SK-N-SH (cell line): ENCODE measurements at regions not wholly inside any gene's neighbourhood (a gene's known extent, or its start where the extent isn't known, plus 50 kb on each side); places are given as distances from the start of the nearest gene placed in this dataset.

Source experiments
- CTCF ChIA-PET: fragments of 300-600, 350-600 bp; formaldehyde crosslinking; extraction: SDS; loops from one replicate; lab custom pipeline; 2021; lab: Yijun Ruan, JAX
- POLR2A ChIA-PET: fragments of 350-600 bp; sonication (Branson Sonifier 250); formaldehyde crosslinking; extraction: SDS; loops from one replicate; lab custom pipeline; 2020; ENCODE audit warnings: antibody characterized with exemption, inconsistent platforms; lab: Yijun Ruan, JAX
- DNase-seq: peaks from one replicate; pipeline ENCODE4 v3.0.0; 2012
- H2AFZ ChIP-seq: fragments of 200-600 bp; sonication (generic); 2 replicates; pipeline ENCODE4 v1.8.1; 2016; ENCODE audit warnings: antibody characterized with exemption, mild to moderate bottlenecking, low read depth
- H3F3A ChIP-seq: fragments of 200-600 bp; sonication (generic); replicated peaks from 2 replicates; pipeline ENCODE3; 2016; ENCODE audit warnings: antibody characterized with exemption, mild to moderate bottlenecking; ENCODE audit not compliant: insufficient read depth
- H3K27ac ChIP-seq, 2 experiments: fragments of 200-500 bp in 1 of 2; fragments of 200-600 bp in 1 of 2; sonication (Bioruptor generic) in 1 of 2; sonication (generic), shearing (Covaris generic) in 1 of 2; 2 replicates each; pipeline versions ENCODE4 v1.5.1 to v1.6.1; 2014 to 2016; ENCODE audit warnings: low read depth in 2 of 2, inconsistent platforms in 1 of 2, low read length in 1 of 2, mild to moderate bottlenecking in 1 of 2, mixed read lengths in 1 of 2
- H3K27me3 ChIP-seq: fragments of 200-600 bp; sonication (generic), shearing (Covaris generic); 2 replicates; pipeline ENCODE4 v1.6.1; 2016; ENCODE audit warnings: mixed run types; ENCODE audit not compliant: insufficient read depth
- H3K36me3 ChIP-seq, 2 experiments: fragments of 200-500 bp in 1 of 2; fragments of 200-600 bp in 1 of 2; sonication (Bioruptor generic) in 1 of 2; sonication (generic) in 1 of 2; replicated peaks in 1 of 2; 2 replicates each; pipeline versions ENCODE3 to v1.5.1; 2014 to 2016; ENCODE audit warnings: low read length in 1 of 2, mild to moderate bottlenecking in 1 of 2; ENCODE audit not compliant: insufficient read depth in 2 of 2, control insufficient read depth in 1 of 2
- H3K4me1 ChIP-seq, 2 experiments: fragments of 200-500 bp in 1 of 2; fragments of 200-600 bp in 1 of 2; sonication (Bioruptor generic) in 1 of 2; sonication (generic), shearing (Covaris generic) in 1 of 2; 2 replicates each; pipeline versions ENCODE4 v1.5.1 to v1.6.1; 2014 to 2016; ENCODE audit warnings: low read depth in 1 of 2, low read length in 1 of 2, mixed run types in 1 of 2; ENCODE audit not compliant: insufficient read depth in 2 of 2, control insufficient read depth in 1 of 2
- H3K4me2 ChIP-seq: fragments of 200-600 bp; sonication (generic), shearing (Covaris generic); 2 replicates; pipeline ENCODE4 v1.6.1; 2017; ENCODE audit warnings: mixed run types
- H3K4me3 ChIP-seq, 2 experiments: fragments of 200-500 bp in 1 of 2; fragments of 200-600 bp in 1 of 2; sonication (Bioruptor generic) in 1 of 2; sonication (generic), shearing (Covaris generic) in 1 of 2; 2 replicates each; pipeline versions ENCODE4 v1.5.1 to v1.8.1; 2014 to 2016; ENCODE audit warnings: low read depth in 2 of 2, inconsistent platforms in 1 of 2, low read length in 1 of 2, mild to moderate bottlenecking in 1 of 2, mixed read lengths in 1 of 2, moderate library complexity in 1 of 2
- H3K79me2 ChIP-seq: fragments of 200-600 bp; sonication (generic); 2 replicates; pipeline ENCODE4 v1.8.1; 2017; ENCODE audit warnings: mild to moderate bottlenecking; ENCODE audit not compliant: insufficient read depth
- H3K9ac ChIP-seq: fragments of 200-600 bp; sonication (generic); 2 replicates; pipeline ENCODE4 v1.6.1; 2017; ENCODE audit warnings: mixed run types
- H3K9me2 ChIP-seq: fragments of 200-600 bp; sonication (generic); 2 replicates; pipeline ENCODE4 v1.6.1; 2017; ENCODE audit warnings: mixed run types
- H3K9me3 ChIP-seq: fragments of 200-600 bp; sonication (generic); 2 replicates; pipeline ENCODE4 v1.6.1; 2017; ENCODE audit warnings: mixed run types, mild to moderate bottlenecking, moderate library complexity
- H4K20me1 ChIP-seq: fragments of 200-600 bp; sonication (generic); 2 replicates; pipeline ENCODE4 v1.6.1; 2017; ENCODE audit warnings: mild to moderate bottlenecking, mixed run types; ENCODE audit not compliant: insufficient read depth
- CHD2 ChIP-seq: fragments of 150-350 bp; IDR thresholded peaks from 2 replicates; pipeline ENCODE4 v1.6.1; 2018; ENCODE audit warnings: low read length; ENCODE audit not compliant: partially characterized antibody
- ELF1 ChIP-seq: IDR thresholded peaks from 2 replicates; pipeline ENCODE4 v1.4.0; 2012
- EP300 ChIP-seq, 2 experiments: IDR thresholded peaks; 2 replicates each; pipeline versions ENCODE4 v1.4.0 to v1.6.1; 2012; ENCODE audit warnings: borderline replicate concordance in 1 of 2, low read depth in 1 of 2, low read length in 1 of 2
- FOSL2 ChIP-seq: IDR thresholded peaks from 2 replicates; pipeline ENCODE4 v1.4.0; 2012; ENCODE audit warnings: low read depth, mild to moderate bottlenecking, moderate library complexity, borderline replicate concordance
- FOXJ3 ChIP-seq: sonication (generic); formaldehyde crosslinking; IDR thresholded peaks from 2 replicates; pipeline ENCODE4 v1.5.1; 2020; ENCODE audit warnings: mild to moderate bottlenecking, missing genetic modification reagents
- FOXM1 ChIP-seq: IDR thresholded peaks from 2 replicates; pipeline ENCODE4 v1.4.0; 2012; ENCODE audit warnings: low read depth, mild to moderate bottlenecking
- JUND ChIP-seq: IDR thresholded peaks from 2 replicates; pipeline ENCODE4 v1.4.0; 2012
- MXI1 ChIP-seq: IDR thresholded peaks from 2 replicates; pipeline ENCODE4 v1.6.1; 2012; ENCODE audit warnings: mild to moderate bottlenecking, low read depth, low read length, improper control_type of control experiment
- NFIC ChIP-seq: IDR thresholded peaks from 2 replicates; pipeline ENCODE4 v1.4.0; 2012; ENCODE audit warnings: borderline replicate concordance
- NRF1 ChIP-seq: IDR thresholded peaks from 2 replicates; pipeline ENCODE4 v1.6.1; 2012; ENCODE audit warnings: low read depth, mild to moderate bottlenecking, low read length
- POLR2AphosphoS5 ChIP-seq: IDR thresholded peaks from 2 replicates; pipeline ENCODE4 v1.6.1; 2012; ENCODE audit warnings: low read depth, low read length
- RAD21 ChIP-seq: IDR thresholded peaks from 2 replicates; pipeline ENCODE4 v1.6.1; 2012; ENCODE audit warnings: mild to moderate bottlenecking, low read length
- RCOR1 ChIP-seq: fragments of 150-350 bp; IDR thresholded peaks from 2 replicates; pipeline ENCODE4 v1.6.1; 2017; ENCODE audit warnings: antibody characterized with exemption, low read length
- RFX5 ChIP-seq: IDR thresholded peaks from 2 replicates; pipeline ENCODE4 v1.6.1; 2012; ENCODE audit warnings: mild to moderate bottlenecking, improper control_type of control experiment, low read length
- SMC3 ChIP-seq: IDR thresholded peaks from 2 replicates; pipeline ENCODE4 v1.6.1; 2012; ENCODE audit warnings: low read depth, low read length, improper control_type of control experiment
- WGBS: methylation state at CpG from one replicate; pipeline ENCODE4 v1.1.6; 2017; ENCODE audit warnings: low lambda C conversion rate; 5-methylcytosine and 5-hydroxymethylcytosine counted together
- TF ChIP-seq, protein P1 (sequence below): IDR thresholded peaks from 2 replicates; pipeline ENCODE4; 2012
- TF ChIP-seq, protein P2 (sequence below): IDR thresholded peaks from 2 replicates; pipeline ENCODE4 v1.4.0; 2012; ENCODE audit warnings: low read depth
- TF ChIP-seq, protein P3 (sequence below): IDR thresholded peaks from 2 replicates; pipeline ENCODE4 v1.4.0; 2012; ENCODE audit warnings: low read depth, borderline replicate concordance
- TF ChIP-seq, protein P4 (sequence below): IDR thresholded peaks from 2 replicates; pipeline ENCODE4 v1.4.0; 2012; ENCODE audit warnings: low read depth, borderline replicate concordance
- TF ChIP-seq, protein P5 (sequence below): fragments of 150-350 bp; IDR thresholded peaks from 2 replicates; pipeline ENCODE4 v1.6.1; 2016; ENCODE audit warnings: mild to moderate bottlenecking, low read depth, low read length

DNA sequence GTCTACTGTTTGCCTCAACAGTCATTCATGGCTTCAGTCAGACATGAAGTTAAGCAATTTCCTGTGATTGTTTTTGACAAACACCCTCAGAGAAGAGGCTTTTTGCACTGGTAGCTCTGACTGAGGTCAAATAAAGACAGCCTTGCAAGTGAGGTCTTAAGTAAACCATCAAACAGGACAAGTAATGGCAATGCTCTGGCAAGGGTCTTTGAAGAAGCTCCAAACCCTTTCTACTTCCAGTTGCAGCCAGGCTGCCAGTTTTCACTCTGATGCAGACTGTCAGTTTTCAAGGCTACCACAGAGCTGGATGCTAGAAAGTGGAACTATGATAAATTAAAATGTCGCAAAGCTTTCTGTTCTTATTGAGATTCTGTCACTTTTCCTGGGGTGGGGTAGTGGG, 421.5 kb upstream of the PTGER4 start:
- DNase-seq: no peak
- TF ChIP-seq, protein P1, sequence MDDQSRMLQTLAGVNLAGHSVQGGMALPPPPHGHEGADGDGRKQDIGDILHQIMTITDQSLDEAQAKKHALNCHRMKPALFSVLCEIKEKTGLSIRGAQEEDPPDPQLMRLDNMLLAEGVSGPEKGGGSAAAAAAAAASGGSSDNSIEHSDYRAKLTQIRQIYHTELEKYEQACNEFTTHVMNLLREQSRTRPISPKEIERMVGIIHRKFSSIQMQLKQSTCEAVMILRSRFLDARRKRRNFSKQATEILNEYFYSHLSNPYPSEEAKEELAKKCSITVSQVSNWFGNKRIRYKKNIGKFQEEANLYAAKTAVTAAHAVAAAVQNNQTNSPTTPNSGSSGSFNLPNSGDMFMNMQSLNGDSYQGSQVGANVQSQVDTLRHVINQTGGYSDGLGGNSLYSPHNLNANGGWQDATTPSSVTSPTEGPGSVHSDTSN: no peak
- TF ChIP-seq FOXM1 (no peak), CHD2 (no peak), RCOR1 (no peak), MXI1 (no peak), RFX5 (no peak), NRF1 (no peak), NFIC (no peak), SMC3 (no peak), ELF1 (no peak), FOXJ3 (no peak), FOSL2 (no peak), RAD21 (no peak), EP300 (IDR thresholded peaks at IDR 0.05; ENCODE audit: borderline replicate concordance in 1 of 2, low read depth in 1 of 2, low read length in 1 of 2) (no peak), POLR2AphosphoS5 (no peak), JUND (no peak)
- TF ChIP-seq, protein P2, sequence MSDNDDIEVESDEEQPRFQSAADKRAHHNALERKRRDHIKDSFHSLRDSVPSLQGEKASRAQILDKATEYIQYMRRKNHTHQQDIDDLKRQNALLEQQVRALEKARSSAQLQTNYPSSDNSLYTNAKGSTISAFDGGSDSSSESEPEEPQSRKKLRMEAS: no peak
- TF ChIP-seq, protein P3, sequence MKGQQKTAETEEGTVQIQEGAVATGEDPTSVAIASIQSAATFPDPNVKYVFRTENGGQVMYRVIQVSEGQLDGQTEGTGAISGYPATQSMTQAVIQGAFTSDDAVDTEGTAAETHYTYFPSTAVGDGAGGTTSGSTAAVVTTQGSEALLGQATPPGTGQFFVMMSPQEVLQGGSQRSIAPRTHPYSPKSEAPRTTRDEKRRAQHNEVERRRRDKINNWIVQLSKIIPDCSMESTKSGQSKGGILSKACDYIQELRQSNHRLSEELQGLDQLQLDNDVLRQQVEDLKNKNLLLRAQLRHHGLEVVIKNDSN: no peak
- TF ChIP-seq, protein P4, sequence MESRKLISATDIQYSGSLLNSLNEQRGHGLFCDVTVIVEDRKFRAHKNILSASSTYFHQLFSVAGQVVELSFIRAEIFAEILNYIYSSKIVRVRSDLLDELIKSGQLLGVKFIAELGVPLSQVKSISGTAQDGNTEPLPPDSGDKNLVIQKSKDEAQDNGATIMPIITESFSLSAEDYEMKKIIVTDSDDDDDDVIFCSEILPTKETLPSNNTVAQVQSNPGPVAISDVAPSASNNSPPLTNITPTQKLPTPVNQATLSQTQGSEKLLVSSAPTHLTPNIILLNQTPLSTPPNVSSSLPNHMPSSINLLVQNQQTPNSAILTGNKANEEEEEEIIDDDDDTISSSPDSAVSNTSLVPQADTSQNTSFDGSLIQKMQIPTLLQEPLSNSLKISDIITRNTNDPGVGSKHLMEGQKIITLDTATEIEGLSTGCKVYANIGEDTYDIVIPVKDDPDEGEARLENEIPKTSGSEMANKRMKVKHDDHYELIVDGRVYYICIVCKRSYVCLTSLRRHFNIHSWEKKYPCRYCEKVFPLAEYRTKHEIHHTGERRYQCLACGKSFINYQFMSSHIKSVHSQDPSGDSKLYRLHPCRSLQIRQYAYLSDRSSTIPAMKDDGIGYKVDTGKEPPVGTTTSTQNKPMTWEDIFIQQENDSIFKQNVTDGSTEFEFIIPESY: no peak
- TF ChIP-seq, protein P5, sequence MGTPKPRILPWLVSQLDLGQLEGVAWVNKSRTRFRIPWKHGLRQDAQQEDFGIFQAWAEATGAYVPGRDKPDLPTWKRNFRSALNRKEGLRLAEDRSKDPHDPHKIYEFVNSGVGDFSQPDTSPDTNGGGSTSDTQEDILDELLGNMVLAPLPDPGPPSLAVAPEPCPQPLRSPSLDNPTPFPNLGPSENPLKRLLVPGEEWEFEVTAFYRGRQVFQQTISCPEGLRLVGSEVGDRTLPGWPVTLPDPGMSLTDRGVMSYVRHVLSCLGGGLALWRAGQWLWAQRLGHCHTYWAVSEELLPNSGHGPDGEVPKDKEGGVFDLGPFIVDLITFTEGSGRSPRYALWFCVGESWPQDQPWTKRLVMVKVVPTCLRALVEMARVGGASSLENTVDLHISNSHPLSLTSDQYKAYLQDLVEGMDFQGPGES: no peak
- Histone ChIP-seq H3K9me2 (no peaks in the 10 kb centered on the region), H3F3A (no peaks in the 10 kb centered on the region), H3K4me2 (no peak overlapping the region), H3K9me3 (no peaks in the 10 kb centered on the region), H4K20me1 (no peaks in the 10 kb centered on the region), H3K36me3 (no peaks in the 10 kb centered on the region), H3K27me3 (no peaks in the 10 kb centered on the region; the same call in 1 of the 2 replicates), H3K9ac (no peak overlapping the region), H2AFZ (no peak overlapping the region), H3K27ac (no peak overlapping the region), H3K4me3 (no peak overlapping the region), H3K4me1 (no peaks in the 10 kb centered on the region), H3K79me2 (no peaks in the 10 kb centered on the region)
- 0% methylated on average over 1 of the region's 1 CpG for WGBS
- POLR2A ChIA-PET: no interaction called here
- CTCF ChIA-PET: no interaction called here
